Loucy (cell line): ENCODE measurements at regions not wholly inside any gene's neighbourhood (a gene's known extent, or its start where the extent isn't known, plus 50 kb on each side); places are given as distances from the start of the nearest gene placed in this dataset.

Experiments
- H2AFZ ChIP-seq: fragments of 200-600 bp; sonication (generic); 2 replicates; pipeline ENCODE4 v1.6.0; 2016; ENCODE audit warnings: antibody characterized with exemption, mild to moderate bottlenecking, low read length, moderate library complexity
- H3F3A ChIP-seq: fragments of 200-600 bp; 2 replicates; pipeline ENCODE4 v1.6.0; 2016; ENCODE audit warnings: antibody characterized with exemption, low read depth, mild to moderate bottlenecking
- H3K27me3 ChIP-seq: fragments of 200-600 bp; sonication (generic); 2 replicates; pipeline ENCODE4 v1.6.1; 2014; ENCODE audit warnings: low read length, mild to moderate bottlenecking; ENCODE audit not compliant: insufficient read depth, poor library complexity, severe bottlenecking
- H3K36me3 ChIP-seq: fragments of 200-600 bp; sonication (generic); 2 replicates; pipeline ENCODE4 v1.6.1; 2016; ENCODE audit warnings: low read length; ENCODE audit not compliant: insufficient read depth
- H3K4me1 ChIP-seq: fragments of 200-600 bp; sonication (generic); 2 replicates; pipeline ENCODE4 v1.5.1; 2014; ENCODE audit warnings: low read length, mild to moderate bottlenecking; ENCODE audit not compliant: insufficient read depth, poor library complexity, severe bottlenecking
- H3K4me2 ChIP-seq: fragments of 200-600 bp; sonication (generic); 2 replicates; pipeline ENCODE4 v1.6.0; 2014; ENCODE audit warnings: antibody characterized with exemption, low read length, low read depth, mild to moderate bottlenecking; ENCODE audit not compliant: poor library complexity, severe bottlenecking
- H3K4me3 ChIP-seq: fragments of 200-600 bp; sonication (generic); 2 replicates; pipeline ENCODE4 v1.5.1; 2014; ENCODE audit warnings: low read length, mild to moderate bottlenecking, mixed read lengths; ENCODE audit not compliant: poor library complexity, severe bottlenecking
- H3K79me2 ChIP-seq: fragments of 200-600 bp; sonication (generic); 2 replicates; pipeline ENCODE4 v1.6.1; 2014; ENCODE audit warnings: low read length; ENCODE audit not compliant: insufficient read depth
- H3K9ac ChIP-seq: fragments of 200-600 bp; sonication (generic); 2 replicates; pipeline ENCODE4 v1.6.0; 2014; ENCODE audit warnings: mild to moderate bottlenecking, low read depth, low read length, moderate library complexity; ENCODE audit not compliant: poor library complexity, severe bottlenecking
- H3K9me2 ChIP-seq: fragments of 200-600 bp; sonication (generic); replicated peaks from 2 replicates; pipeline ENCODE4 v1.6.1; 2016; ENCODE audit warnings: low read depth, low read length, mixed read lengths
- H3K9me3 ChIP-seq: fragments of 200-600 bp; sonication (generic); 2 replicates; pipeline ENCODE4 v1.6.1; 2014; ENCODE audit warnings: mild to moderate bottlenecking, antibody characterized with exemption, low read length, low read depth; ENCODE audit not compliant: insufficient read depth
- H4K20me1 ChIP-seq: fragments of 200-600 bp; sonication (generic); 2 replicates; pipeline ENCODE4 v1.6.0; 2014; ENCODE audit warnings: antibody characterized with exemption, low read length, mild to moderate bottlenecking; ENCODE audit not compliant: insufficient read depth, poor library complexity, severe bottlenecking
- EZH2phosphoT487 ChIP-seq: fragments of 200-600 bp; IDR thresholded peaks from 2 replicates; pipeline ENCODE4 v1.6.1; 2018; ENCODE audit warnings: antibody characterized with exemption, mild to moderate bottlenecking, moderate library complexity, borderline replicate concordance
- TF ChIP-seq, protein P1 (sequence below): fragments of 200-600 bp; sonication (generic); conservative IDR thresholded peaks from 2 replicates; pipeline ENCODE4 v1.5.1; 2014; ENCODE audit warnings: mild to moderate bottlenecking, antibody characterized with exemption, low read length

DNA sequence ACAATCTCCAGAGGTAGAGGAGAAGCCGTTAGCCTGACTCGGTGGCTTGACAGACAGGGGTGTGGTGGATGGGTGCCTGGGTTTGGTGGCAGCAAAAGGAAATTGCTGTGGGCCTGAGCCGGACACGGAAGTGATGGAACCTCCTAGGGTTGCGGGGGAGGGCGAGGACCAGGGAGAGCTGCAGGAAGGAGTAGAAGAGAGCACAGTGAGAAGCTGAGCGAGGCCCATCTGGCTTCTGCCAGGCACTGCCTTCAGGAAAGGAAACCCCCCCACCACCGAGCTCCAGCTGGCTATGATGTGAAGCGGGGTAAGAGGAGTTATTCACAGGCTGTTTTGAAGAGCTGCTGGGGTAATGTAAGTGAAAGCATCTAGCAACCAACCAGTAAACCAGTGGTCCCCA, 134.6 kb downstream of the TSN start:
- H3F3A ChIP-seq = no peaks in the 10 kb centered on the region

DNA sequence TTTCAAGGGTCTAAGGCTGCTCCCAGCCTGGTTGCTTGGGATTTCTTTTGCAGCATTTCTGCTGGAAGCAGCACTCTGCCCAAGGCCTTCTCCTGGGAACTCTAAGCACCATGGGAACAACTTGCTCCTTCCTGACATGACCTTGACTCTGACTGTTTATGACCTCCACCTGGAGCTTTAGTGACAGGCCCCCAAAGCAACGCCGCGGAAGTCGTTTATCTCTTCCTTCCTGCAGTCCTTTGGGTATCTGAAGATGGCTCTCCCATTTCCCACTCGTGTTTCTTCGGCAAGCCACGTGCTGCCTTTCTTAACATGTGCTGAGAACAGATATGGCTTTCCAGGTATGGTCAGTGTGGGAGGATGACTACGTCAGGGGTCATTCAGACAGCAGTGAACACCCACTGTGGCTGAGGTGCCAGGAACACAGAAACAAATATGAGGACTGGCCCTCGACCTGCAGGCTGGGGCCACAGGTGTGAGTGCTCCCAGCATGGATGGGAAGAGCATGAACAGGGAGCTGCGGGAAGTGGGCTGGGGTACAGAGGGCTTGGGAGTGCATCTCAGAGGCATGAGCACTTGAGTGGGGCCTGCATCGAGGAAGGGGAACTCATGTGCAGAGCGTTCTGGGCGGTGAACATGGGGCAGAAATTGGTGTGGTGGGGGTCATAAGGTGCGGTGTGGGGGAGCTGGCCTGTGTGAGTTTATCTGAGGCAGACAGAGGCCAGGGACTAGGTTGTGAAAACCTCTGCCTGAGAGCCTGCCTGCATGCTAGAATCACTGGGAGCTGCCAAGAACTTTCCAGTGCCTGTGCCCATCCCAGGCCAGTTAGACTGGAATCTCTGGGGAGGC, 140.5 kb downstream of the TSN start:
- Histone ChIP-seq H3K4me2 (no peak overlapping the region), H3K4me1 (no peaks in the 10 kb centered on the region), H3K36me3 (no peaks in the 10 kb centered on the region), H2AFZ (no peak overlapping the region), H3K79me2 (no peaks in the 10 kb centered on the region), H3K9me3 (no peaks in the 10 kb centered on the region), H4K20me1 (no peaks in the 10 kb centered on the region), H3K9me2 (no peaks in the 10 kb centered on the region), H3F3A (no peaks in the 10 kb centered on the region), H3K4me3 (no peak overlapping the region), H3K9ac (no peak overlapping the region), H3K27me3 (no peaks in the 10 kb centered on the region)
- no peak for TF ChIP-seq EZH2phosphoT487
- TF ChIP-seq, protein P1, sequence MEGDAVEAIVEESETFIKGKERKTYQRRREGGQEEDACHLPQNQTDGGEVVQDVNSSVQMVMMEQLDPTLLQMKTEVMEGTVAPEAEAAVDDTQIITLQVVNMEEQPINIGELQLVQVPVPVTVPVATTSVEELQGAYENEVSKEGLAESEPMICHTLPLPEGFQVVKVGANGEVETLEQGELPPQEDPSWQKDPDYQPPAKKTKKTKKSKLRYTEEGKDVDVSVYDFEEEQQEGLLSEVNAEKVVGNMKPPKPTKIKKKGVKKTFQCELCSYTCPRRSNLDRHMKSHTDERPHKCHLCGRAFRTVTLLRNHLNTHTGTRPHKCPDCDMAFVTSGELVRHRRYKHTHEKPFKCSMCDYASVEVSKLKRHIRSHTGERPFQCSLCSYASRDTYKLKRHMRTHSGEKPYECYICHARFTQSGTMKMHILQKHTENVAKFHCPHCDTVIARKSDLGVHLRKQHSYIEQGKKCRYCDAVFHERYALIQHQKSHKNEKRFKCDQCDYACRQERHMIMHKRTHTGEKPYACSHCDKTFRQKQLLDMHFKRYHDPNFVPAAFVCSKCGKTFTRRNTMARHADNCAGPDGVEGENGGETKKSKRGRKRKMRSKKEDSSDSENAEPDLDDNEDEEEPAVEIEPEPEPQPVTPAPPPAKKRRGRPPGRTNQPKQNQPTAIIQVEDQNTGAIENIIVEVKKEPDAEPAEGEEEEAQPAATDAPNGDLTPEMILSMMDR = no peak

More for the DNA sequence above, 134.6 kb downstream of the TSN start:
- Histone ChIP-seq H3K79me2 (no peaks in the 10 kb centered on the region), H3K9me3 (no peaks in the 10 kb centered on the region), H3K9me2 (no peaks in the 10 kb centered on the region), H3K4me3 (no peak overlapping the region), H2AFZ (no peak overlapping the region), H3K9ac (no peak overlapping the region), H3K4me2 (no peak overlapping the region), H4K20me1 (no peaks in the 10 kb centered on the region), H3K36me3 (no peaks in the 10 kb centered on the region), H3K27me3 (no peaks in the 10 kb centered on the region), H3K4me1 (no peaks in the 10 kb centered on the region)
- TF ChIP-seq, protein P1 = no peak
- TF ChIP-seq EZH2phosphoT487 = no peak

DNA sequence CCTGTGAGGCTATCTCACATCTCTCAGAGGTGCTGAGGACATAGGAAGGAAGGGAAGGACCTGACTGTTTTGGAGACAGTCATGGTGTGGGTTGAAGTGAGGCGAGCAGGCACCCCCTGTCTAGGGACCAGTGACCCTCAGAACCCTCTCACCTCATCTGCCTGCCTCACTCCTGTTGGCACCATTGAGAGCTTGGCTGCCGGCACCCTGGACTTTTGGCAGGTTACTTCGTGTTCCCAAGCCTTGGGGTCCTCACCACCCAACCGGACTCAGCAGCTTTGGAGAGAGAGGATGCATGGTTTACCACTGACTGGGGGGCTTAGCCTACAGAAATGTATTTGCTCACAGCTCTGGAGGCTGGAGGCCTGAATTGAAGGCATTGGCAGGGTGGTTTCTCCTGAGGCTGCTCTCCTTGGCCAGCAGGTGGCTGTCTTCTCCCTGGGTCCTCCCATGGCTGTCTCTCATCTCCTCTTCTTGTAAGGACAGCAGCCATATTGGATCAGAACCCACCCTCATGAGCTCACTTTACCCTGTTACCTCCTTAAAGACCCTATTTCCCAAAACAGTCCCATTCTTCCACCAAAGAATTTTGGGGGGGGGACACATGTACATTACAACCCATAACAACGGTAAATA, 142.0 kb downstream of the TSN start:
- no peaks in the 10 kb centered on the region for H4K20me1 ChIP-seq
- H3K79me2 ChIP-seq = no peaks in the 10 kb centered on the region
- no peak overlapping the region for H3K4me2 ChIP-seq
- no peaks in the 10 kb centered on the region for H3K9me3 ChIP-seq
- H3K36me3 ChIP-seq = no peaks in the 10 kb centered on the region
- H3K9ac ChIP-seq = no peak overlapping the region
- no peaks in the 10 kb centered on the region for H3K4me1 ChIP-seq
- no peaks in the 10 kb centered on the region for H3F3A ChIP-seq
- no peak overlapping the region for H3K4me3 ChIP-seq
- H2AFZ ChIP-seq = peak overlapping the region; percentile 79
- H3K27me3 ChIP-seq = no peaks in the 10 kb centered on the region
- H3K9me2 ChIP-seq = no peaks in the 10 kb centered on the region
- TF ChIP-seq, protein P1 = peak; percentile 75
- TF ChIP-seq EZH2phosphoT487 = no peak
